ENCODE measurements at regions not wholly inside any gene's neighbourhood (a gene's known extent, or its start where the extent isn't known, plus 50 kb on each side); places are given as distances from the start of the nearest gene placed in this dataset.

- TF ChIP-seq, protein P1, sequence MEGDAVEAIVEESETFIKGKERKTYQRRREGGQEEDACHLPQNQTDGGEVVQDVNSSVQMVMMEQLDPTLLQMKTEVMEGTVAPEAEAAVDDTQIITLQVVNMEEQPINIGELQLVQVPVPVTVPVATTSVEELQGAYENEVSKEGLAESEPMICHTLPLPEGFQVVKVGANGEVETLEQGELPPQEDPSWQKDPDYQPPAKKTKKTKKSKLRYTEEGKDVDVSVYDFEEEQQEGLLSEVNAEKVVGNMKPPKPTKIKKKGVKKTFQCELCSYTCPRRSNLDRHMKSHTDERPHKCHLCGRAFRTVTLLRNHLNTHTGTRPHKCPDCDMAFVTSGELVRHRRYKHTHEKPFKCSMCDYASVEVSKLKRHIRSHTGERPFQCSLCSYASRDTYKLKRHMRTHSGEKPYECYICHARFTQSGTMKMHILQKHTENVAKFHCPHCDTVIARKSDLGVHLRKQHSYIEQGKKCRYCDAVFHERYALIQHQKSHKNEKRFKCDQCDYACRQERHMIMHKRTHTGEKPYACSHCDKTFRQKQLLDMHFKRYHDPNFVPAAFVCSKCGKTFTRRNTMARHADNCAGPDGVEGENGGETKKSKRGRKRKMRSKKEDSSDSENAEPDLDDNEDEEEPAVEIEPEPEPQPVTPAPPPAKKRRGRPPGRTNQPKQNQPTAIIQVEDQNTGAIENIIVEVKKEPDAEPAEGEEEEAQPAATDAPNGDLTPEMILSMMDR (conservative IDR thresholded peaks at IDR 0.05; ENCODE audit: low read length) = no peak
- no peak for TF ChIP-seq EZH2phosphoT487 (IDR thresholded peaks at IDR 0.05; ENCODE audit: borderline replicate concordance)
These were observed 214.6 kb upstream of the TLE4 start for GRCh38 chr9:79357194-79357593.
